Left cardiac atrium (tissue), 4 donors: ENCODE measurements at regions not wholly inside any gene's neighbourhood (a gene's known extent, or its start where the extent isn't known, plus 50 kb on each side); places are given as distances from the start of the nearest gene placed in this dataset.
"Not testable (repeated sequence)": the region's sequence is repeated elsewhere in the genome, so short reads cannot be mapped to it uniquely, and the experiment has no call there.

Source experiments
- ATAC-seq, 2 donors: fragments of 200-7000 bp; cut with Tn5 transposase; one replicate each; pipeline ENCODE4 v1.9.1; 2020; ENCODE audit warnings: mild to moderate bottlenecking in 2 of 2, moderate library complexity in 2 of 2
- DNase-seq: peaks from one replicate; pipeline ENCODE4 v3.0.0-alpha.2; 2020
- intact Hi-C, 2 donors: fragments of 100-400 bp; cut with DNase I; formaldehyde crosslinking; loops; one replicate each; pipeline versions ENCODE4 v1.14.1 to v1.15.1; 2022 to 2023
- donor health status: DM: no; HTN: yes; CAD: no.
- donor health status: DM: no; HTN: yes; CAD: no; lungs with severe emphysema.
- donor health status: DM: yes; HTN: yes; CAD: no.
- donor health status: Dilated cardiomyopathy.

GRCh38 chr13:21228738-21229137 lies 52.3 kb downstream of the MRPL57 start:
- intact Hi-C loops, result no loop called here
- DNase-seq, result no peak
- ATAC-seq, result no peak

- intact Hi-C loops, result no loop called here
- no peak for ATAC-seq
Measured at GRCh38 chr13:21229241-21230024, 53.0 kb downstream of the MRPL57 start.

GRCh38 chr13:21230516-21230915 lies 54.1 kb downstream of the MRPL57 start:
- no peak for DNase-seq
- intact Hi-C loops, result no loop called here
- ATAC-seq, result no peak

More at GRCh38 chr13:21229241-21230024, 53.0 kb downstream of the MRPL57 start:
- DNase-seq, result no peak

GRCh38 chr13:21231426-21231940 lies 55.0 kb downstream of the MRPL57 start:
- ATAC-seq (no peak), DNase-seq (no peak)
- intact Hi-C loops, result no loop called here

- intact Hi-C loops, result no loop called here
- no peak for DNase-seq
Measured at GRCh38 chr13:21232196-21232595, 55.7 kb downstream of the MRPL57 start.

GRCh38 chr13:21232599-21232998 lies 56.1 kb downstream of the MRPL57 start:
- intact Hi-C loops, result no loop called here
- ATAC-seq (peak in 1 of 2 donors; percentile 61), DNase-seq (no peak)

More at GRCh38 chr13:21232196-21232595, 55.7 kb downstream of the MRPL57 start:
- peak; percentile 50 to 76 for ATAC-seq

- intact Hi-C loops, result no loop called here
- ATAC-seq (no peak), DNase-seq (no peak)
Measured at GRCh38 chr13:21233086-21233485, 56.6 kb downstream of the MRPL57 start.

GRCh38 chr13:21234526-21234925 lies 58.1 kb downstream of the MRPL57 start:
- DNase-seq, result no peak
- no peak for ATAC-seq
- intact Hi-C loops, result no loop called here

GRCh38 chr13:21235174-21235573 lies 58.7 kb downstream of the MRPL57 start:
- no peak for ATAC-seq
- DNase-seq, result no peak
- intact Hi-C loops, result no loop called here

GRCh38 chr13:21237081-21237480 lies 60.6 kb downstream of the MRPL57 start:
- DNase-seq, result no peak
- intact Hi-C loops, result no loop called here
- ATAC-seq, result no peak

- DNase-seq, result no peak
- ATAC-seq, result no peak
- intact Hi-C loops, result no loop called here
Measured at GRCh38 chr13:21238267-21238666, 61.8 kb downstream of the MRPL57 start.

GRCh38 chr13:21240586-21240985 lies 64.1 kb downstream of the MRPL57 start:
- intact Hi-C loops, result no loop called here
- ATAC-seq, result peak; percentile 23 to 48
- no peak for DNase-seq

- ATAC-seq, result no peak
- DNase-seq, result no peak
- intact Hi-C loops, result no loop called here
Measured at GRCh38 chr13:21242236-21242635, 65.8 kb downstream of the MRPL57 start.

- DNase-seq (no peak), ATAC-seq (no peak)
- intact Hi-C loops, result no loop called here
Measured at GRCh38 chr13:21243045-21243897, 66.8 kb downstream of the MRPL57 start.

GRCh38 chr13:21243898-21244184 lies 67.4 kb downstream of the MRPL57 start:
- intact Hi-C loops, ATAC-seq: not testable (repeated sequence)

GRCh38 chr13:21246761-21247452 lies 70.4 kb downstream of the MRPL57 start:
- intact Hi-C loops, result no loop called here
- DNase-seq (no peak), ATAC-seq (no peak)

More at GRCh38 chr13:21243898-21244184, 67.4 kb downstream of the MRPL57 start:
- not testable (repeated sequence) for DNase-seq

GRCh38 chr13:21256351-21256761 lies 79.9 kb downstream of the MRPL57 start:
- ATAC-seq (no peak), DNase-seq (no peak)
- intact Hi-C loops, result no loop called here

- intact Hi-C loops, result no loop called here
- DNase-seq, result no peak
- ATAC-seq, result no peak
Measured at GRCh38 chr13:21256891-21257290, 80.4 kb downstream of the MRPL57 start.

GRCh38 chr13:21259571-21260455 lies 83.4 kb downstream of the MRPL57 start:
- intact Hi-C loops, result no loop called here
- DNase-seq, result no peak
- no peak for ATAC-seq
